ENCODE measurements at regions not wholly inside any gene's neighbourhood (a gene's known extent, or its start where the extent isn't known, plus 50 kb on each side); places are given as distances from the start of the nearest gene placed in this dataset.

DNA sequence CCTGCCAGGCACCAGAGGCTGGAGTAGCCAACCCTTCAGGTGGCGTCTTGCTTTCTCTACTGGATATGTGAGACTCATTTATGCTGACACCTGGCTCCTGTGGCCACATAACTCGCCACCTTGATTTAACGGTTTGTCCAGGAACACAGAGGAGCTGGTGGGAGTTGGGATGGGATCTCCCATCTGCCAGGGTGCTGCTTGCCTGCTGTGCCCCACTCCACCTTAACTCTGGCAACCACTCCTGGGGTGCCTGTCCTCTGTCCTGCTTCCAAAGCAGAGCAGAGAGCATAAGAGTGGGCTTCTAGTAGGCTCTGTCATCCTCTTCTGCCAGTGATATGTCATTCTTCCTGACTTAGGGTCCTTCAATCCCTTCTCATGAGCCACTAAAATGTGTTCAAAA is 63.4 kb upstream of the ZNF423 start:
- Mint-ChIP-seq H3K36me3 (no peaks in the 10 kb centered on the region), H3K27ac (no peak overlapping the region), H3K9me3 (peaks cover 9% of the 10 kb centered on the region), H3K27me3 (ENCODE audit: low read depth) (no peaks in the 10 kb centered on the region), H3K4me3 (no peak overlapping the region), H3K4me1 (peaks cover 3% of the 10 kb centered on the region)
- TF ChIP-seq ETV6 (CRISPR knock-in tag; IDR thresholded peaks at IDR 0.05): no peak
- ATAC-seq (no peak), DNase-seq (ENCODE audit: low spot score) (no peak)
- ChIA-PET CTCF (interaction anchor here (0.7 to 2.6 kb wide), 9 partner anchors 11 to 383 kb away, joined by 3 to 12 read pairs (median 4); no protein-coding TSS in a partner anchor), POLR2A (no interaction called here)

DNA sequence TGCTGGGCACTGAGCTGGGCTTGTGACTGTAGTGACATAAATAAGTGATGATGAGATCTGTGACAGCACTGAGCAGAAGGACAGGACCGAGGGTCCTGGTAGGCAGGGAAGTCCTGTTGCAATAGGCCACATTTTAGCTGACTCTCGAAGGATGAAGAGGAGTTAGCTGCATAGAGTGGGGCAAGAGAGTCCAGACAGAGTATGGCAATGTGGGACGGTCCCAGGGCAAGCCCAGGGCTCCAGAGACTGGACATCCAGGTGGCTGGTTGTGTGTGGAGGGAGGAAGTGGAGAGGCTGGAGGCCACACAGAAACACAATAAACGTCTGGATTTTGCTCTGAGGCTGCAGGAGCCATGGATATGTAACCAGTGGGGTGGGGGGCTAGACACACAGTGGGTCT is 64.5 kb upstream of the ZNF423 start:
- CTCF ChIA-PET: interaction anchor here (1.0 to 2.6 kb wide), 12 partner anchors 28 to 513 kb away, joined by 3 to 58 read pairs (median 7); no protein-coding TSS in a partner anchor
- H3K36me3 Mint-ChIP-seq: no peaks in the 10 kb centered on the region
- DNase-seq (ENCODE audit: low spot score): no peak
- TF ChIP-seq, protein P1, sequence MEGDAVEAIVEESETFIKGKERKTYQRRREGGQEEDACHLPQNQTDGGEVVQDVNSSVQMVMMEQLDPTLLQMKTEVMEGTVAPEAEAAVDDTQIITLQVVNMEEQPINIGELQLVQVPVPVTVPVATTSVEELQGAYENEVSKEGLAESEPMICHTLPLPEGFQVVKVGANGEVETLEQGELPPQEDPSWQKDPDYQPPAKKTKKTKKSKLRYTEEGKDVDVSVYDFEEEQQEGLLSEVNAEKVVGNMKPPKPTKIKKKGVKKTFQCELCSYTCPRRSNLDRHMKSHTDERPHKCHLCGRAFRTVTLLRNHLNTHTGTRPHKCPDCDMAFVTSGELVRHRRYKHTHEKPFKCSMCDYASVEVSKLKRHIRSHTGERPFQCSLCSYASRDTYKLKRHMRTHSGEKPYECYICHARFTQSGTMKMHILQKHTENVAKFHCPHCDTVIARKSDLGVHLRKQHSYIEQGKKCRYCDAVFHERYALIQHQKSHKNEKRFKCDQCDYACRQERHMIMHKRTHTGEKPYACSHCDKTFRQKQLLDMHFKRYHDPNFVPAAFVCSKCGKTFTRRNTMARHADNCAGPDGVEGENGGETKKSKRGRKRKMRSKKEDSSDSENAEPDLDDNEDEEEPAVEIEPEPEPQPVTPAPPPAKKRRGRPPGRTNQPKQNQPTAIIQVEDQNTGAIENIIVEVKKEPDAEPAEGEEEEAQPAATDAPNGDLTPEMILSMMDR (IDR thresholded peaks at IDR 0.05): no peak
- TF ChIP-seq RORB (CRISPR knock-in tag; IDR thresholded peaks at IDR 0.05) (no peak), JUN (CRISPR knock-in tag; IDR thresholded peaks at IDR 0.05) (no peak), GTF2I (CRISPR knock-in tag; conservative IDR thresholded peaks at IDR 0.05) (no peak), ZNF138 (CRISPR knock-in tag; conservative IDR thresholded peaks at IDR 0.05) (no peak), NFYB (CRISPR knock-in tag; conservative IDR thresholded peaks at IDR 0.05; ENCODE audit: low read depth) (no peak), ZNF671 (CRISPR knock-in tag; IDR thresholded peaks at IDR 0.05) (no peak), JAZF1 (CRISPR knock-in tag; IDR thresholded peaks at IDR 0.05) (no peak), ELF4 (CRISPR knock-in tag; IDR thresholded peaks at IDR 0.05; ENCODE audit: low read depth) (no peak), NR3C1 (CRISPR knock-in tag; conservative IDR thresholded peaks at IDR 0.05; ENCODE audit: low read depth) (no peak), ZNF263 (CRISPR knock-in tag; IDR thresholded peaks at IDR 0.05; ENCODE audit: low read depth) (no peak), ETV6 (CRISPR knock-in tag; IDR thresholded peaks at IDR 0.05) (no peak), CREB1 (CRISPR knock-in tag; IDR thresholded peaks at IDR 0.05) (no peak), RELA (CRISPR knock-in tag; IDR thresholded peaks at IDR 0.05; ENCODE audit: borderline replicate concordance) (no peak)
- TF ChIP-seq, protein P2, sequence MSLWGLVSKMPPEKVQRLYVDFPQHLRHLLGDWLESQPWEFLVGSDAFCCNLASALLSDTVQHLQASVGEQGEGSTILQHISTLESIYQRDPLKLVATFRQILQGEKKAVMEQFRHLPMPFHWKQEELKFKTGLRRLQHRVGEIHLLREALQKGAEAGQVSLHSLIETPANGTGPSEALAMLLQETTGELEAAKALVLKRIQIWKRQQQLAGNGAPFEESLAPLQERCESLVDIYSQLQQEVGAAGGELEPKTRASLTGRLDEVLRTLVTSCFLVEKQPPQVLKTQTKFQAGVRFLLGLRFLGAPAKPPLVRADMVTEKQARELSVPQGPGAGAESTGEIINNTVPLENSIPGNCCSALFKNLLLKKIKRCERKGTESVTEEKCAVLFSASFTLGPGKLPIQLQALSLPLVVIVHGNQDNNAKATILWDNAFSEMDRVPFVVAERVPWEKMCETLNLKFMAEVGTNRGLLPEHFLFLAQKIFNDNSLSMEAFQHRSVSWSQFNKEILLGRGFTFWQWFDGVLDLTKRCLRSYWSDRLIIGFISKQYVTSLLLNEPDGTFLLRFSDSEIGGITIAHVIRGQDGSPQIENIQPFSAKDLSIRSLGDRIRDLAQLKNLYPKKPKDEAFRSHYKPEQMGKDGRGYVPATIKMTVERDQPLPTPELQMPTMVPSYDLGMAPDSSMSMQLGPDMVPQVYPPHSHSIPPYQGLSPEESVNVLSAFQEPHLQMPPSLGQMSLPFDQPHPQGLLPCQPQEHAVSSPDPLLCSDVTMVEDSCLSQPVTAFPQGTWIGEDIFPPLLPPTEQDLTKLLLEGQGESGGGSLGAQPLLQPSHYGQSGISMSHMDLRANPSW (CRISPR knock-in tag; conservative IDR thresholded peaks at IDR 0.05; ENCODE audit: low read depth): no peak
- TF ChIP-seq, protein P3, sequence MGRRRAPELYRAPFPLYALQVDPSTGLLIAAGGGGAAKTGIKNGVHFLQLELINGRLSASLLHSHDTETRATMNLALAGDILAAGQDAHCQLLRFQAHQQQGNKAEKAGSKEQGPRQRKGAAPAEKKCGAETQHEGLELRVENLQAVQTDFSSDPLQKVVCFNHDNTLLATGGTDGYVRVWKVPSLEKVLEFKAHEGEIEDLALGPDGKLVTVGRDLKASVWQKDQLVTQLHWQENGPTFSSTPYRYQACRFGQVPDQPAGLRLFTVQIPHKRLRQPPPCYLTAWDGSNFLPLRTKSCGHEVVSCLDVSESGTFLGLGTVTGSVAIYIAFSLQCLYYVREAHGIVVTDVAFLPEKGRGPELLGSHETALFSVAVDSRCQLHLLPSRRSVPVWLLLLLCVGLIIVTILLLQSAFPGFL (CRISPR knock-in tag; IDR thresholded peaks at IDR 0.05; ENCODE audit: borderline replicate concordance): no peak
- TF ChIP-seq, protein P4, sequence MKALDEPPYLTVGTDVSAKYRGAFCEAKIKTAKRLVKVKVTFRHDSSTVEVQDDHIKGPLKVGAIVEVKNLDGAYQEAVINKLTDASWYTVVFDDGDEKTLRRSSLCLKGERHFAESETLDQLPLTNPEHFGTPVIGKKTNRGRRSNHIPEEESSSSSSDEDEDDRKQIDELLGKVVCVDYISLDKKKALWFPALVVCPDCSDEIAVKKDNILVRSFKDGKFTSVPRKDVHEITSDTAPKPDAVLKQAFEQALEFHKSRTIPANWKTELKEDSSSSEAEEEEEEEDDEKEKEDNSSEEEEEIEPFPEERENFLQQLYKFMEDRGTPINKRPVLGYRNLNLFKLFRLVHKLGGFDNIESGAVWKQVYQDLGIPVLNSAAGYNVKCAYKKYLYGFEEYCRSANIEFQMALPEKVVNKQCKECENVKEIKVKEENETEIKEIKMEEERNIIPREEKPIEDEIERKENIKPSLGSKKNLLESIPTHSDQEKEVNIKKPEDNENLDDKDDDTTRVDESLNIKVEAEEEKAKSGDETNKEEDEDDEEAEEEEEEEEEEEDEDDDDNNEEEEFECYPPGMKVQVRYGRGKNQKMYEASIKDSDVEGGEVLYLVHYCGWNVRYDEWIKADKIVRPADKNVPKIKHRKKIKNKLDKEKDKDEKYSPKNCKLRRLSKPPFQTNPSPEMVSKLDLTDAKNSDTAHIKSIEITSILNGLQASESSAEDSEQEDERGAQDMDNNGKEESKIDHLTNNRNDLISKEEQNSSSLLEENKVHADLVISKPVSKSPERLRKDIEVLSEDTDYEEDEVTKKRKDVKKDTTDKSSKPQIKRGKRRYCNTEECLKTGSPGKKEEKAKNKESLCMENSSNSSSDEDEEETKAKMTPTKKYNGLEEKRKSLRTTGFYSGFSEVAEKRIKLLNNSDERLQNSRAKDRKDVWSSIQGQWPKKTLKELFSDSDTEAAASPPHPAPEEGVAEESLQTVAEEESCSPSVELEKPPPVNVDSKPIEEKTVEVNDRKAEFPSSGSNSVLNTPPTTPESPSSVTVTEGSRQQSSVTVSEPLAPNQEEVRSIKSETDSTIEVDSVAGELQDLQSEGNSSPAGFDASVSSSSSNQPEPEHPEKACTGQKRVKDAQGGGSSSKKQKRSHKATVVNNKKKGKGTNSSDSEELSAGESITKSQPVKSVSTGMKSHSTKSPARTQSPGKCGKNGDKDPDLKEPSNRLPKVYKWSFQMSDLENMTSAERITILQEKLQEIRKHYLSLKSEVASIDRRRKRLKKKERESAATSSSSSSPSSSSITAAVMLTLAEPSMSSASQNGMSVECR (CRISPR knock-in tag; IDR thresholded peaks at IDR 0.05; ENCODE audit: borderline replicate concordance): no peak
- TF ChIP-seq, protein P5, sequence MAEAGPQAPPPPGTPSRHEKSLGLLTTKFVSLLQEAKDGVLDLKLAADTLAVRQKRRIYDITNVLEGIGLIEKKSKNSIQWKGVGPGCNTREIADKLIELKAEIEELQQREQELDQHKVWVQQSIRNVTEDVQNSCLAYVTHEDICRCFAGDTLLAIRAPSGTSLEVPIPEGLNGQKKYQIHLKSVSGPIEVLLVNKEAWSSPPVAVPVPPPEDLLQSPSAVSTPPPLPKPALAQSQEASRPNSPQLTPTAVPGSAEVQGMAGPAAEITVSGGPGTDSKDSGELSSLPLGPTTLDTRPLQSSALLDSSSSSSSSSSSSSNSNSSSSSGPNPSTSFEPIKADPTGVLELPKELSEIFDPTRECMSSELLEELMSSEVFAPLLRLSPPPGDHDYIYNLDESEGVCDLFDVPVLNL (CRISPR knock-in tag; IDR thresholded peaks at IDR 0.05; ENCODE audit: borderline replicate concordance, low read depth): no peak
- TF ChIP-seq, protein P6, sequence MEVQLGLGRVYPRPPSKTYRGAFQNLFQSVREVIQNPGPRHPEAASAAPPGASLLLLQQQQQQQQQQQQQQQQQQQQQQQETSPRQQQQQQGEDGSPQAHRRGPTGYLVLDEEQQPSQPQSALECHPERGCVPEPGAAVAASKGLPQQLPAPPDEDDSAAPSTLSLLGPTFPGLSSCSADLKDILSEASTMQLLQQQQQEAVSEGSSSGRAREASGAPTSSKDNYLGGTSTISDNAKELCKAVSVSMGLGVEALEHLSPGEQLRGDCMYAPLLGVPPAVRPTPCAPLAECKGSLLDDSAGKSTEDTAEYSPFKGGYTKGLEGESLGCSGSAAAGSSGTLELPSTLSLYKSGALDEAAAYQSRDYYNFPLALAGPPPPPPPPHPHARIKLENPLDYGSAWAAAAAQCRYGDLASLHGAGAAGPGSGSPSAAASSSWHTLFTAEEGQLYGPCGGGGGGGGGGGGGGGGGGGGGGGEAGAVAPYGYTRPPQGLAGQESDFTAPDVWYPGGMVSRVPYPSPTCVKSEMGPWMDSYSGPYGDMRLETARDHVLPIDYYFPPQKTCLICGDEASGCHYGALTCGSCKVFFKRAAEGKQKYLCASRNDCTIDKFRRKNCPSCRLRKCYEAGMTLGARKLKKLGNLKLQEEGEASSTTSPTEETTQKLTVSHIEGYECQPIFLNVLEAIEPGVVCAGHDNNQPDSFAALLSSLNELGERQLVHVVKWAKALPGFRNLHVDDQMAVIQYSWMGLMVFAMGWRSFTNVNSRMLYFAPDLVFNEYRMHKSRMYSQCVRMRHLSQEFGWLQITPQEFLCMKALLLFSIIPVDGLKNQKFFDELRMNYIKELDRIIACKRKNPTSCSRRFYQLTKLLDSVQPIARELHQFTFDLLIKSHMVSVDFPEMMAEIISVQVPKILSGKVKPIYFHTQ (CRISPR knock-in tag; IDR thresholded peaks at IDR 0.05): no peak

More for the DNA sequence above, 64.5 kb upstream of the ZNF423 start:
- peaks cover 14% of the 10 kb centered on the region for H3K9me3 Mint-ChIP-seq
- ATAC-seq: no peak
- peaks cover 3% of the 10 kb centered on the region for H3K4me1 Mint-ChIP-seq
- H3K27me3 Mint-ChIP-seq (ENCODE audit: low read depth): no peaks in the 10 kb centered on the region
- POLR2A ChIA-PET: no interaction called here
- no peak overlapping the region for H3K27ac Mint-ChIP-seq
- H3K4me3 Mint-ChIP-seq: no peak overlapping the region
